ENCODE measurements at regions not wholly inside any gene's neighbourhood (a gene's known extent, or its start where the extent isn't known, plus 50 kb on each side); places are given as distances from the start of the nearest gene placed in this dataset.

- no peak overlapping the region for H3K4me3 ChIP-seq (ENCODE audit: low read depth, low read length)
- TF ChIP-seq, protein P1, sequence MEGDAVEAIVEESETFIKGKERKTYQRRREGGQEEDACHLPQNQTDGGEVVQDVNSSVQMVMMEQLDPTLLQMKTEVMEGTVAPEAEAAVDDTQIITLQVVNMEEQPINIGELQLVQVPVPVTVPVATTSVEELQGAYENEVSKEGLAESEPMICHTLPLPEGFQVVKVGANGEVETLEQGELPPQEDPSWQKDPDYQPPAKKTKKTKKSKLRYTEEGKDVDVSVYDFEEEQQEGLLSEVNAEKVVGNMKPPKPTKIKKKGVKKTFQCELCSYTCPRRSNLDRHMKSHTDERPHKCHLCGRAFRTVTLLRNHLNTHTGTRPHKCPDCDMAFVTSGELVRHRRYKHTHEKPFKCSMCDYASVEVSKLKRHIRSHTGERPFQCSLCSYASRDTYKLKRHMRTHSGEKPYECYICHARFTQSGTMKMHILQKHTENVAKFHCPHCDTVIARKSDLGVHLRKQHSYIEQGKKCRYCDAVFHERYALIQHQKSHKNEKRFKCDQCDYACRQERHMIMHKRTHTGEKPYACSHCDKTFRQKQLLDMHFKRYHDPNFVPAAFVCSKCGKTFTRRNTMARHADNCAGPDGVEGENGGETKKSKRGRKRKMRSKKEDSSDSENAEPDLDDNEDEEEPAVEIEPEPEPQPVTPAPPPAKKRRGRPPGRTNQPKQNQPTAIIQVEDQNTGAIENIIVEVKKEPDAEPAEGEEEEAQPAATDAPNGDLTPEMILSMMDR (IDR thresholded peaks at IDR 0.05; ENCODE audit: low read depth, low read length): peak; percentile 61
These were observed 342.7 kb upstream of the NR5A2 start for GRCh38 chr1:199684686-199685273.

- TF ChIP-seq, protein P1 (IDR thresholded peaks at IDR 0.05; ENCODE audit: low read depth, low read length): no peak
- no peak overlapping the region for H3K4me3 ChIP-seq (ENCODE audit: low read depth, low read length)
These were observed 342.1 kb upstream of the NR5A2 start for GRCh38 chr1:199685369-199685768.

GRCh38 chr1:199687321-199687720, 340.2 kb upstream of the NR5A2 start:
- TF ChIP-seq, protein P1 (IDR thresholded peaks at IDR 0.05; ENCODE audit: low read depth, low read length): no peak
- no peak overlapping the region for H3K4me3 ChIP-seq (ENCODE audit: low read depth, low read length)

DNA sequence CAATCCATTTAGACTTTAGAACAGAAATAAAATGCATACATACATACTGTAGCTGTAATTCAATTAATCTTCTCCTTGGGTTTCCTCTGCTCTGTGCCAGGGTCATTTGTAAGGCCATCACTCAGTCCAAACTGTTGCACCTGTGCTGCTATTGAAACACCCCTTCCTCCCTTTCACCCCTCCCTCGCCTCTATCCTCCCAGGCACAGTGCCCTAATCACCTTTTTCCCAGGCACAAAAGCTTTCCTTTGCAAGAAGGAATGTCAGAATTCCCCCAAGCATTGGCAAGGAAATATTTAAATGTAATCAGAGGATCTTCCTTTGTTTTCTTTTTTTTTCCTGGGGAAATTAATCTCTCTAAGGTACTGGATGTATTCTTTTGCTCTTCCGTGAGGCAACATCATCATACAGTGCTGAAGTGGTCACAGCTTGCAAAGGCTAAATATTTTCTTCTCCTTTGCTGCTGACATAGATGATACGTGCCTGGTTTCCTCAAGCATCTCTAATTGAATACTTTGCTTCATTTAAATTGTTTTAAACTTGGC, 339.3 kb upstream of the NR5A2 start:
- TF ChIP-seq, protein P1 (IDR thresholded peaks at IDR 0.05; ENCODE audit: low read depth, low read length): no peak
- H3K4me3 ChIP-seq (ENCODE audit: low read depth, low read length): no peak overlapping the region

DNA sequence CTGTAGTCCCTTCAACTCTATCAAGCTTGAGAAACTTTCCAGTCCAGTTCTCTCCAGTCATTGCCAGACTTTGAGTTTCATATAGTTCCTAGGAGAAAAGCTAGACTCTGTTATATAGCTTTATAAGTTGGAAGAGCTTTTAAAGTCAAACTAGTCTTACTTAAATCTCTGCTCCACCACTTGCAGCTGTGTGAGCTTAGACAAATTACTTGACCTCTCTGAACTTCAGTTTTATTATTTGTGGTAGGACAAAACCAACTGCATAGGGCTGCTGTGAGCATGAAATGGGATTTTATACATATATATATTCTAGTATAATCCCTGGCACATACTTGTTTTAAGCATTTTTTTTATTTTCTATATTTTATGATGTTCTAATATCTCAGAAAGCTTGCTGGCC, 338.7 kb upstream of the NR5A2 start:
- TF ChIP-seq, protein P1 (IDR thresholded peaks at IDR 0.05; ENCODE audit: low read depth, low read length): no peak
- no peak overlapping the region for H3K4me3 ChIP-seq (ENCODE audit: low read depth, low read length)

GRCh38 chr1:199690496-199690895, 337.0 kb upstream of the NR5A2 start:
- TF ChIP-seq, protein P1 (IDR thresholded peaks at IDR 0.05; ENCODE audit: low read depth, low read length): no peak

DNA sequence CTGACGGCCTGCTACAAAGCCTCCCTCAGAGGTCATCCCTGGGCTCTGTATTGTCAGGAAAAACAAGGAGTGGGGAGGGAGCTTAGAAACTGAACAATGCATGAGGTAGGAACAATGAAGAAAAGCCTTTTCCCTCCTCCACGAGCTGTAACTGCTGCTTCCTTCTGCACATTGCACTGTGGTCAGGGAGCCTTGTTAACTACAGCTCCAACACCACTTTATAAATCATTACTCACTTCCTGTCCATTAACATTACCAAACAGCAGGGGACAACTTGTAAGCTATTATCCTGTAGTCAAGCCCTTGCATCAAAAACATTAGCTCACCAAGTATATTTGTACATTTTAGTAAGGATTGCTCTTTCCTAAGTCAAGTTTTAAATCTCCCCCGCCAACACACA, 336.0 kb upstream of the NR5A2 start:
- TF ChIP-seq, protein P1 (IDR thresholded peaks at IDR 0.05; ENCODE audit: low read depth, low read length): no peak
- H3K4me3 ChIP-seq (ENCODE audit: low read depth, low read length): no peak overlapping the region

More at GRCh38 chr1:199690496-199690895, 337.0 kb upstream of the NR5A2 start:
- no peak overlapping the region for H3K4me3 ChIP-seq (ENCODE audit: low read depth, low read length)
